Neuronal stem cell (in vitro differentiated cells): ENCODE measurements at regions not wholly inside any gene's neighbourhood (a gene's known extent, or its start where the extent isn't known, plus 50 kb on each side); places are given as distances from the start of the nearest gene placed in this dataset.

ENCODE experiments used
- DNase-seq: peaks from one replicate; pipeline ENCODE4 v3.0.0-alpha.2; 2013; ENCODE audit warnings: low spot score
- H2AFZ ChIP-seq: one replicate; pipeline ENCODE4 v1.6.1; 2013; ENCODE audit warnings: mild to moderate bottlenecking, low read length, inconsistent platforms
- H2AK5ac ChIP-seq: 2 replicates; pipeline ENCODE4 v1.6.1; 2013; ENCODE audit warnings: low read depth, mild to moderate bottlenecking, inconsistent platforms, low read length, moderate library complexity, mixed read lengths
- H2BK120ac ChIP-seq: 2 replicates; pipeline ENCODE4 v1.6.1; 2013; ENCODE audit warnings: low read depth, mild to moderate bottlenecking, inconsistent platforms, low read length, moderate library complexity, mixed read lengths
- H2BK12ac ChIP-seq: one replicate; pipeline ENCODE4 v1.6.1; 2013; ENCODE audit warnings: low read length, inconsistent platforms
- H2BK15ac ChIP-seq: 2 replicates; pipeline ENCODE4 v1.6.1; 2013; ENCODE audit warnings: mild to moderate bottlenecking, low read length, inconsistent platforms, mixed read lengths
- H2BK5ac ChIP-seq: one replicate; pipeline ENCODE4 v1.6.1; 2013; ENCODE audit warnings: inconsistent platforms, mild to moderate bottlenecking, low read length, moderate library complexity
- H3K14ac ChIP-seq: one replicate; pipeline ENCODE4 v1.6.1; 2013; ENCODE audit warnings: low read length, inconsistent platforms
- H3K18ac ChIP-seq: 2 replicates; pipeline ENCODE4 v1.6.1; 2013; ENCODE audit warnings: low read length, inconsistent platforms
- H3K23ac ChIP-seq: 2 replicates; pipeline ENCODE4 v1.6.1; 2013; ENCODE audit warnings: low read depth, mild to moderate bottlenecking, mixed read lengths, low read length, inconsistent platforms; ENCODE audit not compliant: poor library complexity
- H3K27ac ChIP-seq: replicated peaks from 3 replicates; pipeline ENCODE4 v1.5.1; 2013; ENCODE audit warnings: low read length, inconsistent platforms
- H3K27me3 ChIP-seq, 3 experiments: 2 replicates each; pipeline ENCODE4 v1.6.1; 2013; ENCODE audit warnings: low read length in 3 of 3, mild to moderate bottlenecking in 2 of 3, inconsistent platforms in 1 of 3, low read depth in 1 of 3, mixed read lengths in 1 of 3, moderate library complexity in 1 of 3; ENCODE audit not compliant: control insufficient read depth in 3 of 3, insufficient read depth in 3 of 3
- H3K36me3 ChIP-seq, 2 donors: replicated peaks in 1 of 2; 2 replicates each; pipeline ENCODE4 v1.6.1; 2013; ENCODE audit warnings: low read length in 2 of 2; ENCODE audit not compliant: control insufficient read depth in 2 of 2, insufficient read depth in 2 of 2
- H3K4ac ChIP-seq: 2 replicates; pipeline ENCODE4 v1.6.1; 2013; ENCODE audit warnings: inconsistent platforms, mild to moderate bottlenecking, low read length, moderate library complexity
- H3K4me1 ChIP-seq, 2 donors: 1 replicate in 1 of 2; 2 replicates in 1 of 2; pipeline ENCODE4 v1.6.1; 2013; ENCODE audit warnings: low read length in 2 of 2, low read depth in 1 of 2; ENCODE audit not compliant: control insufficient read depth in 2 of 2, insufficient read depth in 1 of 2
- H3K4me2 ChIP-seq: one replicate; pipeline ENCODE4 v1.6.1; 2013; ENCODE audit warnings: mild to moderate bottlenecking, low read length, inconsistent platforms; ENCODE audit not compliant: insufficient read depth, poor library complexity, severe bottlenecking
- H3K4me3 ChIP-seq, 2 donors: 2 replicates each; pipeline ENCODE4 v1.5.1; 2013; ENCODE audit warnings: low read length in 2 of 2, mild to moderate bottlenecking in 2 of 2, inconsistent platforms in 1 of 2, moderate library complexity in 1 of 2
- H3K79me1 ChIP-seq: one replicate; pipeline ENCODE4 v1.6.1; 2013; ENCODE audit warnings: low read depth, mild to moderate bottlenecking, inconsistent platforms, low read length, moderate library complexity
- H3K9ac ChIP-seq: one replicate; pipeline ENCODE4 v1.6.1; 2013; ENCODE audit warnings: mild to moderate bottlenecking, low read depth, low read length, inconsistent platforms; ENCODE audit not compliant: poor library complexity
- H3K9me3 ChIP-seq, 2 donors: replicated peaks in 1 of 2; 2 replicates each; pipeline versions ENCODE3 to v1.6.1; 2013; ENCODE audit warnings: low read length in 2 of 2, mild to moderate bottlenecking in 2 of 2, inconsistent platforms in 1 of 2, low read depth in 1 of 2, mixed read lengths in 1 of 2, moderate library complexity in 1 of 2; ENCODE audit not compliant: control insufficient read depth in 2 of 2, insufficient read depth in 1 of 2
- H4K8ac ChIP-seq: one replicate; pipeline ENCODE4 v1.6.1; 2013; ENCODE audit warnings: low read depth, mild to moderate bottlenecking, inconsistent platforms, low read length, moderate library complexity
- H4K91ac ChIP-seq: one replicate; pipeline ENCODE4 v1.6.1; 2013; ENCODE audit warnings: low read length, low read depth, mild to moderate bottlenecking, inconsistent platforms; ENCODE audit not compliant: poor library complexity
- WGBS, 2 donors: extraction: QIAGEN DNeasy Blood & Tissue Kit; methylation state at CpG; one replicate each; pipeline ENCODE4 v1.1.7; 2013; ENCODE audit warnings: missing lambda C conversion rate in 2 of 2, mixed read lengths in 1 of 2; ENCODE audit not compliant: insufficient read length in 2 of 2, insufficient replicate concordance in 1 of 2; ENCODE audit errors: extremely low coverage in 2 of 2; 5-methylcytosine and 5-hydroxymethylcytosine counted together

DNA sequence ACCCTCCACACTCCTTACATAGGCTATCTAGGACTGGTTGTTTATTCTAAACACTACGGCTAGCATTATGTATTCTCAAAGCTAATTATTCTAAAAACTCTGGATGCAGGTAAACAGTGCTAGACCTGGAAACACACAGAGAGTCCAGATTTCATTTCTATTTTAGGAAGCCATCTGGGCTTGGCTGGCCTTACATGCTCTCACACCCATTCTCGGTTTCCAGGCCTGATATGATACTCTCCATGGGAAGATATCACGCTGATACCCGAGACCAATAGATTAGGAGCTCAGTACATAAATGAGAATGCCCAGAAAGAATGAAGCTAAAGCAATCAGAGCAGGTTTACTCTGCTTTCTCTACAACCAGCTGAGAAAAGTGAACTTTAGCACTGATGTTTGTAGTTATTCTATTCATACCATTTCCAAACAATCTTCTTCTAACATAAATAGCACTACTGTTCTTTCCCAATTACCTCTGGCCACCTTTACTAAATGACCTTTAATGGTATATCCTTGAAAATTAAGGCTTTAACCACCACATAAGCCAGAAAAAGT, 973.3 kb downstream of the PCDH18 start:
- Histone ChIP-seq H4K91ac (no peak overlapping the region), H2BK12ac (no peak overlapping the region), H3K18ac (no peak overlapping the region), H3K23ac (no peak overlapping the region), H3K27me3 (no peaks in the 10 kb centered on the region), H3K4ac (no peak overlapping the region), H2BK120ac (no peak overlapping the region), H2AFZ (no peak overlapping the region), H2BK15ac (no peak overlapping the region), H2BK5ac (no peak overlapping the region), H3K4me2 (no peak overlapping the region), H3K4me1 (no peaks in the 10 kb centered on the region), H4K8ac (no peak overlapping the region), H3K27ac (no peak overlapping the region), H3K79me1 (no peaks in the 10 kb centered on the region), H2AK5ac (no peak overlapping the region), H3K9ac (no peak overlapping the region), H3K4me3 (no peak overlapping the region), H3K36me3 (no peaks in the 10 kb centered on the region), H3K14ac (no peak overlapping the region), H3K9me3 (no peaks in the 10 kb centered on the region)
- DNase-seq, result no peak
- WGBS, 2 donors, result no CpG with 5 or more reads among the region's 4 CpGs

DNA sequence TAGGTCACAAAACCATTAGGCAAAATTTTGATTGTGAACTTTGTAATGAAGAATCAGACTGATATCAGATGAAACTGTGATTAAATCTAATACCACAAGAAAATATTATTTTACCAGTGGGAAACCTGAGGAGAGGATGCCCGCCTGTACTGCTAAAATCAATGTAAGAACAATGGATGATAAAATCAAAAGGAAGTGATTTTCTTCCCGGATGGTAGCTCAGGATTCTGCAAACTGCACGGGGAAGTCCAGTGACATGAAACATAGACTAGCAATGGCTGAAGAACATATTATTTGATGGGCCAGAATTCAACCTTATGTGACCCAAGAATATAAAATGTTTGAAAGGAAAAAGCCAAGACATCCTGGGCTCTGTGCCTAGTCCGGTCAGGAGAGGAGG, 974.9 kb downstream of the PCDH18 start:
- Histone ChIP-seq H2AFZ (no peak overlapping the region), H3K4me2 (no peak overlapping the region), H3K27ac (no peak overlapping the region), H3K9me3 (no peaks in the 10 kb centered on the region), H3K4me3 (no peak overlapping the region), H3K18ac (no peak overlapping the region), H3K27me3 (no peaks in the 10 kb centered on the region), H3K36me3 (no peaks in the 10 kb centered on the region), H2BK5ac (no peak overlapping the region), H4K91ac (no peak overlapping the region), H3K14ac (no peak overlapping the region), H4K8ac (no peak overlapping the region), H3K79me1 (no peaks in the 10 kb centered on the region), H2AK5ac (no peak overlapping the region), H2BK12ac (no peak overlapping the region), H3K4ac (no peak overlapping the region), H2BK120ac (no peak overlapping the region), H3K23ac (no peak overlapping the region), H3K4me1 (no peaks in the 10 kb centered on the region), H3K9ac (no peak overlapping the region), H2BK15ac (no peak overlapping the region)
- no CpG with 5 or more reads among the region's 4 CpGs for WGBS, 2 donors
- no peak for DNase-seq

DNA sequence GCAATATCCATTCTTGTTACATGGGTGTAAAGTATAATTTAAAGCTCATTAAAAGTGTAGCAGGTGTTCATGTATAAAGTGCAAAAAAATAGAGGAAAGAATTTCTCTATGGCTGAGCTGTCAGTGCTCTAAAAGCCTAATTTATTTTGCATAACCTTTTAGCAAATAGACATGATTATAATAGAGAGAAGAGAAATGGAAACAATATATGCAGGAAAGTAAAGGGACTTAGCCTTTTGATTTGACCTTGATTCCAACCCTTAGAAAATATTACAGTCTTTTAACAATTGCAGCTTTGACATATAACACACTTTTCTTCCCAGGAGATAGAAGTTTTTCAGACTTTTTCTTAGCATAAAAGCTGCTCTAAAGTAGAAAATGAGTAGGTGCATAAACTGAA, 978.3 kb downstream of the PCDH18 start:
- Histone ChIP-seq H3K9me3 (no peaks in the 10 kb centered on the region), H3K4me2 (no peak overlapping the region), H3K4ac (no peak overlapping the region), H3K9ac (no peak overlapping the region), H3K79me1 (no peaks in the 10 kb centered on the region), H2BK12ac (no peak overlapping the region), H2AK5ac (no peak overlapping the region), H3K14ac (no peak overlapping the region), H3K4me3 (no peak overlapping the region), H2BK5ac (no peak overlapping the region), H2BK120ac (no peak overlapping the region), H4K91ac (no peak overlapping the region), H2BK15ac (no peak overlapping the region), H3K27me3 (no peaks in the 10 kb centered on the region), H3K18ac (no peak overlapping the region), H4K8ac (no peak overlapping the region), H3K4me1 (no peaks in the 10 kb centered on the region), H3K23ac (no peak overlapping the region), H3K36me3 (no peaks in the 10 kb centered on the region), H2AFZ (no peak overlapping the region), H3K27ac (no peak overlapping the region)
- DNase-seq, result no peak

DNA sequence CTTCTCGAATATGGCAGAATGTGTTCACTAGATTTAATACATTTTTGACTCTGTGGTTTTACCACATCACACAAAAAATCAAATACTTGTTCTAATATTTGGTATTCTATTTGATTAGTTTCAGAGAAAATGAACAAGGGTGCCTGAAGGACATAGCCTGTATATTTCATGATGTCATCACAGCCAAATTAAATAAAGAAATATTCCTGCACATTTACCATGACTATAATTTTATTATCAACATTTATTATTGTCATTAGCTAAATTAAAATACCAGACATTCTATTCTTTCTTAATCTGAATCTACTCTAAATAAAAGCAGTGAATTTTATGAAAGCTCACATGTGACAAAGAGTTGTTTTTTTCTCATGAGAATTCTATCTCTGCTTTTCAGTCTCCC, 980.5 kb downstream of the PCDH18 start:
- no peaks in the 10 kb centered on the region for H3K4me1 ChIP-seq
- no peak overlapping the region for H3K18ac ChIP-seq
- no peak overlapping the region for H3K4me2 ChIP-seq
- H3K27me3 ChIP-seq, result no peaks in the 10 kb centered on the region
- no peak overlapping the region for H2BK5ac ChIP-seq
- no peak overlapping the region for H3K9ac ChIP-seq
- no peak overlapping the region for H2BK120ac ChIP-seq
- H3K4me3 ChIP-seq, result no peak overlapping the region
- H2BK15ac ChIP-seq, result no peak overlapping the region
- H2AK5ac ChIP-seq, result no peak overlapping the region
- H2AFZ ChIP-seq, result no peak overlapping the region
- H3K36me3 ChIP-seq, result no peaks in the 10 kb centered on the region
- H3K4ac ChIP-seq, result no peak overlapping the region
- H3K27ac ChIP-seq, result no peak overlapping the region
- H3K9me3 ChIP-seq, result no peaks in the 10 kb centered on the region
- no peak overlapping the region for H3K14ac ChIP-seq
- DNase-seq, result no peak
- no peaks in the 10 kb centered on the region for H3K79me1 ChIP-seq
- no CpG with 5 or more reads among the region's 1 CpG for WGBS, 2 donors
- H2BK12ac ChIP-seq, result no peak overlapping the region
- no peak overlapping the region for H3K23ac ChIP-seq
- no peak overlapping the region for H4K91ac ChIP-seq
- H4K8ac ChIP-seq, result no peak overlapping the region
